ENCODE measurements at regions not wholly inside any gene's neighbourhood (a gene's known extent, or its start where the extent isn't known, plus 50 kb on each side); places are given as distances from the start of the nearest gene placed in this dataset.
"Not testable (repeated sequence)": the region's sequence is repeated elsewhere in the genome, so short reads cannot be mapped to it uniquely, and the experiment has no call there.

- DNase-seq: peak; percentile 6
Measured at GRCh38 chr18:75884728-75885127, 457.2 kb upstream of the SMIM21 start.

DNA sequence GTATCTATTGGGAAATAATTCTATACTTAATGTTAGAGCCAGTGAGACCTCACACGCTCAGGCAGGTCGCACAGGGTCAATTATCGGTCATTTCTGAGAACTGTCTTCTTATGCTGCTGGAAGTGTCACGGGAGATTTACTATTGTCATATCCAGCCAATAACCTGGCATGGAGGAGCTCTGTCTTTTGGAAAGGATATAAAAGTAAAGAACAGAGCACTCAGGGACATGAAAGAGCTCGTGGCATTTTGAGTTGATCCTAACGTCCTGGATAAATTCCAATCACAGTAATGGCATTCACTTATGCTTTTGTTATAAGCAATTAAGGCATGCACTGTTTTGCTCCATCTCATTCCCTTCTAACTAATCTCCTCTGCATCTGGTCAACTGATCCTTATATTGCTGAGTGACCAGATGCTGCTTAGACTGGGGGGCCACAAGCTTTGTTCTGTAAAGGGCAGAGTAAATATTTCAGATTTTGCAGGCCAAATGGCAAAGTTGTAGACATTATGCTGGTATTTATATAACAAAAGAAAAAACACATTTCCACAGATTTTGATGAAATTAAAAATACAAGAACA is 453.5 kb upstream of the SMIM21 start:
- no peak for DNase-seq

DNA sequence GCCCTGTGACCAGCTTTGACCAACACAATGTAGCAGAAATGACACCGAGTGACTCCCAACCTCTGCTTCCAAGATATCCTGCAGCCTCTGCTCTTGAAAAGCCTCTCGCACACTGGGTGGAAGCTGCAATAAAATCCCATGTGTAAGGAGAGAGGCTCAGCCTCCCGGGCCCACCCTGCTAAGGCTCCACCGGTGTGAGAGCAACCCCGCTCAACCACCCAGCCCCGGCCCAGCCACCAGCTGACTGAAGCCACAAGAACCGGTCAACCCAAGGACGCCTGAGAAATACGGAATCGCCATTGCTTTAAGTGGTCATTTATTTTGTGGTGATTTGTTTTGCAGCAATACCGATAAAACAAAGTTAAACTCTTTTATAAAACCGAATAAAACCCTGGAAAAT is 452.8 kb upstream of the SMIM21 start:
- no peak for DNase-seq

GRCh38 chr18:75879196-75879595 is 451.7 kb upstream of the SMIM21 start:
- DNase-seq: no peak

- DNase-seq: no peak
Measured at GRCh38 chr18:75875559-75875958, 448.1 kb upstream of the SMIM21 start.

DNA sequence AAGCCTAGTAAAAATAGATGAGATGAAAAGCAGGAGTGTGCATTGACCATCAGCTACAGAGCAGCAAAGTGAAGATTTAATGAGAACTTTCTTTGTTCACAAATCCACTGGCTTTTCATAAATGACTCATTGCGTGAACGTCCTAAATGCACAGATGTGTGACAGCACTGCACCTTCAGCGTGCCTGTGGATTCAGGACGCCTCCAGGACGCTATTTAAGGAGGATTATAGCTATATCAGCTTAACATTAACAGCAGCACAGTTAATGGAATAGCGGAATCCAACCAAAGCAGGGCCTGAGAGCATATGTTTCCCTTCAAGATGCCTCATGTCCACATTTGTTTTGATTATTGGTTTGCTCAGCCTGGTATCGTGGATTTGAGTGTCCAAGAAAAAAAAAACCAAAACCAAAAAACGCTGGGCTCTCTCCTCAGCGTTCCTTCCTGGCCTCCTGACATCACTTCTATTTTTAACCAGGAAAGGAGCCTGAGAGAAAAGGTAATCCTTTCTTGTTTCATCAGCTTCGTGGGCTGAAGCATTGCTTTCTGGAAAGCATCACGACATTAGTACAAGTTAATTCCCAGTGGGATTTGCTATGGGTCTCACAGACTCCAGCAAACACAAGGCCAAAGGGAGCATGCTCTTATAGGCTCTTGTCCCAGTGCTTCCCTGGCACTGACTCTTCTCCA is 447.0 kb upstream of the SMIM21 start:
- no peak for DNase-seq

GRCh38 chr18:75871596-75871995 is 444.1 kb upstream of the SMIM21 start:
- no peak for DNase-seq

DNA sequence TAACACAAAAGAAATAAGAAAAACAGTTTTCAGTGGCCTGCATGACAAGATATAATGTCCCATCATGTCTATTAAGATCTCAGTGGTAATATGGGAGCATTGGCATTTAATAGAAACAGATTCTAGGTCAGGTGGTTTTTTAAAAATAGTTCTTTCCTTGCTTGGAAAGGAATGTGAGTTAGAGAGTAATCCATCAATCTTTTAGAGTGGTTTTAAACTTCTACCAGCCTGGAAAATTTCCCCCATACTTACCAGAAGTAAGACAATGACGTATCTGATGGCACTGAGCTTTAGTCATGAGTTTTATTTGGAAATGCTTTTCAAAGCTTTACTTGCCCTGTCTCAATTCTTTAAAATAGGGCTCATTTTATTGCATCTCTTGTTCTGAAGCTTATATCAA is 441.7 kb upstream of the SMIM21 start:
- DNase-seq: no peak

- no peak for DNase-seq
Measured at GRCh38 chr18:75868031-75868430, 440.5 kb upstream of the SMIM21 start.

GRCh38 chr18:75865639-75866038 is 438.1 kb upstream of the SMIM21 start:
- DNase-seq: no peak

DNA sequence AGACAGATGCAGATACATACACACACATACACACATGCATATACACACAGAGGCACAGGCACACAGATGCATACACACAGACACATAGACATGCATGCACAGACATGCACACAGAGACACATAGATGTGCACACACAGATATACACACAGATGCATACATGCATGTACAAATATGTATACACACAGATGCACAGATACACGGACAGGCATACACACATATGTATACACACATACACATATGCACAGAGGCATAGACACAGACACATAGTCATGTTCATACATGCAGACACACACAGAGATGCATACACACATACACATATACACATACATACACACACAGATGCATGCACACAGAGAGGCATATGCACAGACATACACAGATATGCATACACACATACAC is 437.3 kb upstream of the SMIM21 start:
- no peak for DNase-seq

DNA sequence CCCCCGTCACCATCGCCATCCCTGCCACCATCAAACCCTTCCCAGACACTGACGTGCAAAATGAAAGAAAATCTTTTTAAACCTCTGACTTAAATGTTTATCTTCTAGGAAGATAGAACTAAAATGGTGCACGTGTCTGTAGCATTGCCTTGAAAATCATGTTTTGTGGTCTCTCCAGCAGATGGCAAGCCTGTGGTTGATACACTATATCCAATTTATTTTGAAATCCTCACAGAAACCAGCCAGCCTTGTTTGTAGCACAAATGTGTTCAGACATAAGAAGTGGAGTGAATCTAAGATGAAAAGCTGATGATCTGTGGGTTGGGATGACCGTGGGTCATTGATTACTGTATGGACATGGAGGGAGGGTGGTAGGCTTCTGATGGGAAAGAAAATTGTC is 436.2 kb upstream of the SMIM21 start:
- no peak for DNase-seq

DNA sequence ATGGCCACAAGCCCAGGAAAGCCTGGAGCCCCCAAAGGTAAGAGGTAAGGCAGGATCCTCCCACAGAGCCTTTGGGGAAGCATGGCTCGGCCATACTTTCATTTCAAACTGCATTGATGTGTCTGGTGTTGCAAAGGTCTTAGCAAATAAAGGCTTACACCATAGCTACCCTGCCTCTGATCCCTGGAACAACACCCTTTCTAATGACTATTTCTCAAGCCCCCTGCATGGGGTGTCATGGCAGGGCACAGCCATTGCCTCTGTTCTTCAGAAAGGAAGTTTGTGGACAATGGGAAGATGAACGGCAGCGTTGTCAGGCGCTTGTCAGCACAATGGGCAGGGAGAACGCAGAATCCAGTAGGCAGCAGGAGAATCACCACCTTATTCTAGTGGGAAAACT is 435.0 kb upstream of the SMIM21 start:
- no peak for DNase-seq

- no peak for DNase-seq
Measured at GRCh38 chr18:75860166-75860565, 432.7 kb upstream of the SMIM21 start.

DNA sequence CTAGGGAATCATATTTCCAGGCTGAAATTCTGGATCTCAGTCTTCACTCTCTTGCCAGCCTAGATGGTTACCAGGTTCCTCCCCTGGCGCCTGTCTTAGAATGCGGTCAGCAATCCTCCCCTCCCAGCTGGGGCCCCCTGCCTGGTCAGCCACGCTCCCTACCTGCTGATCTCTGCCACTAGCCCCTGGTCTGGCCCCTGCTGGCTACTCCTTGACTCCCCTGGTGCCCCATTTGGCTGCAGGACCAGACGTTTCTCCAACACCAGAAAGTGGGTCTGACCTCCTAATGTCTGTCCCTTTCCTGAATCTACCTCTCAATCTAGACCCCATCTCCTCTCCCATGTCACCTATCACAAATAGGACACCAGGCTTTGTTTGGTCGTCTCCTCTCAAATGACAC is 432.0 kb upstream of the SMIM21 start:
- DNase-seq: no peak

DNA sequence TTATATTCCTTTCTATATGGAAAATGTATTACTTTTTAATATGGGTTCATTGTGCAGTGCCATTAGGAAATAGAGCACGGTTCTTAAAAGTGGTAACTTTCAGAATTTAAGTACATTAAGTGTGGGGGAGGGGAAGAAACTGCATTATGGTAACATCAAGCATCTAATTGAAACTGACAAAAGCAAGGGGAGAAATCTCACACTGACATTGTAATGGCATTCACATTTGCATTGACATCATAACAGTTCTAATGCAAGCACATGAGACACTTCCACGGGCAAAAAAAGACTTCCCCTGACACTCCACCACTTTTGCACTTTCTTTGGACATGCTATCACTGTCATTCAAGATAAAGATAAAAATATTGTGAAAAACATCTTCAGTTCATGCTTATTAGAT is 431.3 kb upstream of the SMIM21 start:
- no peak for DNase-seq

DNA sequence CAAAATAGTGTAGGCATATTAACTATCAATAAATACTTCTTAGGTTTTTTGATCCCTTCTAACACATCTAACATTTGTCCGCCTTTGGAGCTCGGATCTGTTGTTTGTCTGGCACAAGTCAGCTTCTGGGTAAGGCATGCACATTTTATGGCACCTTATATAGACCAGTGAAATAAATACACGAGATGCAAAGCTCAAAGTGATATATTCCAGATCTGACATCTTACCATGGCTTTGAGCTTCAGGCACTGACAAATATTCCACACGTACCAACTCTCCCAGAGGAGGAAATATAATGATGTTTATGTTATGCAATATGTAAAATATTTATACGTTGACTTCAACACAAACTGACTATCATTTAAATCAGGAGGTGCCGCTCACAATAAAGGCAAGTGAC is 430.1 kb upstream of the SMIM21 start:
- no peak for DNase-seq

- DNase-seq: no peak
Measured at GRCh38 chr18:75854808-75855207, 427.3 kb upstream of the SMIM21 start.

- DNase-seq: peak; percentile 38
Measured at GRCh38 chr18:75854174-75854573, 426.7 kb upstream of the SMIM21 start.

DNA sequence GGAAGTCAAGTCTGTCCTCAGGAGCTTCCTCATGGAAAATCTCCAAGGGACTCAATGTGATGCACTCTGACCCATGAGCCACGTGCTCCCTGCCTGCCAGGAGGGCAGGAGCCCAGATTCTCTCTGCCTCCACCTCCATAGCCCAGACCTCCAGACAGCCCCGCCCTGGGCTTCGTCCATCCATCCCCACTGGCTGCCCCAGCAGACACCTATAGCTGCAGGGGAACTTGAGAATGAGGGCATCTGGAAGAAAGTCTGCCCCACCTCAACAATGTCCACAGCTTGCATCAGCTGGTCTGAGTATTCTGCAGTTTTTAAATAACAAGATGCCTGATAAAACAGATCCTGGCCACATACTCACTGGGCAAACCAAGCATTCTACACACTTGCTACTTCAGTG is 418.8 kb upstream of the SMIM21 start:
- DNase-seq: no peak

DNA sequence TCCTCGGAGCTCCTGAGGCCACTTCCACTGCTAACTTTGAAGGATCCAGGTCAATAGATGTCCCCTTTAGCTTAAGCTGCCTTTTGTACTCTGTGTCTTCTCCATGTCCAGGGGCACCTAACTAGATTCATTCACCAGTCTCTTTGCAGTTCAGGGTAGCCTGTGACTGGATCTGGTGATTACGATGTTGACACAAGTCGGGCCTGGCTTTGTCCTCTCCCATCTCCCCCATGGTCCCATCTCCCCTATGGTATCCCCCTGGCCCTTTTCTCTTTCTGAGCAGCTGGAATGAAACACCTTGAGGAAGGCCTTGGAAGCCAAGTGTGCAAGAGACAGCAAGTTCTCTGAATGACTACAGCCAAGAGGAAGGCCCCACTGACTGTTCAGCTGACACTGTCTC is 417.9 kb upstream of the SMIM21 start:
- no peak for DNase-seq

- no peak for DNase-seq
Measured at GRCh38 chr18:75844146-75844545, 416.6 kb upstream of the SMIM21 start.

- DNase-seq: no peak
Measured at GRCh38 chr18:75840131-75840530, 412.6 kb upstream of the SMIM21 start.

GRCh38 chr18:75839686-75840085 is 412.2 kb upstream of the SMIM21 start:
- DNase-seq: not testable (repeated sequence)

DNA sequence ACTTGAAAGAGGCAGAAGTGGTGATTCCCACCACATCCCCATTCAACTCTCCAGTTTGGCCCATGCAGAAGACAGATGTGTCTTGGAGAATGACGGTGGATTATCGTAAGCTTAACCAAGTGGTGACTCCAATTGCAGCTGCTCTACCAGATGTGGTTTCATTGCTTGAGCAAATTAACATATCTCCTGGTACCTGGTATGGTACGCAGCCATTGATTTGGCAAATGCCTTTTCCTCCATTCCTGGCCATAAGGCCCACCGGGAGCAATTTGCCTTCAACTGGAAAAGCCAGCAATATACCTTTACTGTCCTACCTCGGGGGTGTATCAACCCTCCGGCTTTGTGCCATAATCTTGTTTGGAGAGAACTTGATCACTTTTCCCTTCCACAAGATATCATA is 411.5 kb upstream of the SMIM21 start:
- no peak for DNase-seq

All from RPMI8226 (cell line).